ENCODE measurements at regions not wholly inside any gene's neighbourhood (a gene's known extent, or its start where the extent isn't known, plus 50 kb on each side); places are given as distances from the start of the nearest gene placed in this dataset.

DNA sequence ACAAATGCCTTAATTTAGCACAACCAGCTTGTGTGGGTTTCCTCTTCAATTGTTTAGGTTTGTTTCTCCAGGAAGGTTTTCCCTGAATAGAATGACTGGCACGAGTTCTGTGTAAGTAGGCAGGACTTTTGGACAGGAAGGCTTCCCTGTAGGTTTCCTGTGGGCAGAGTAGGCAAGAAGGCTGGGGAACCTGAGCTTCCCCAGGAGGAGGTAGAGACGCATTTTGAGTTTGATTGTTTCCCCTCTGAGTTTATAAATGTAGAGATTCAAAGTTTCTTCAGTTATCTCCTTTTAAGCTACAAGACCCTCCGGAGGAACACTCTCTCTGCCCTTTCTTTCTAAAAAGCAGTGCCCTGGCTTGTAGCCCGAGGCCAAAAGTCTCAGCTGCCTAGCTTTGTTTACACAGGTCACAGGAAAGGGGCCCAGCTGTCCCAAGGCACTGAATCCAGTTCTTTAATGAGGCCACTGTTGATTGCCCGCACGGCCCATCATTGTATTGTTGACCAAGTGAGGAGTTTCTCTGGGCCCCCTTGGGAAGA is 66.6 kb upstream of the RDX start:
- H3K4me2 ChIP-seq (ENCODE audit: insufficient read depth, insufficient read length, low read length) = no peak overlapping the region
- Mint-ChIP-seq H3K9me3 (peaks cover 0 to 2% of the 10 kb centered on the region in 2 experiments; a peak in 1 of 5 replicates), H3K4me1 (peaks cover 13 to 19% of the 10 kb centered on the region in 2 experiments), H3K27ac (peak overlapping the region; percentile 91 to 97 (median 91)), H3K36me3 (ENCODE audit: insufficient read depth in 1 of 3, low read depth in 3 of 3) (no peaks in the 10 kb centered on the region), H3K27me3 (ENCODE audit: low read depth) (no peaks in the 10 kb centered on the region), H3K4me3 (no peak overlapping the region; a peak in 1 of 5 replicates)
- H2BK20ac ChIP-seq (ENCODE audit: low read depth, low read length, poor library complexity, severe bottlenecking) = no peak overlapping the region
- no peak overlapping the region for H3K9ac ChIP-seq (ENCODE audit: extremely low read depth, insufficient read length, low read length)
- H2BK15ac ChIP-seq (ENCODE audit: low read depth, low read length) = no peak overlapping the region
- DNase-seq = peak; percentile 59
- H3K4me1 ChIP-seq (ENCODE audit: insufficient read depth, low read length) = peaks cover 2% of the 10 kb centered on the region; the same call in 1 of the 2 replicates
- H3K27me3 ChIP-seq (ENCODE audit: insufficient read depth, low read length) = no peaks in the 10 kb centered on the region
- H2AK5ac ChIP-seq (ENCODE audit: insufficient read length, low read length) = no peak overlapping the region
- no CpG with 5 or more reads among the region's 6 CpGs for WGBS (ENCODE audit: extremely low coverage, insufficient read length, low lambda C conversion rate)
- no peak overlapping the region for H3K4ac ChIP-seq (ENCODE audit: low read depth, low read length)
- H2BK120ac ChIP-seq (ENCODE audit: low read depth, low read length, poor library complexity, severe bottlenecking) = no peak overlapping the region
- H4K91ac ChIP-seq (ENCODE audit: insufficient read length, low read depth, low read length) = no peak overlapping the region
- TF ChIP-seq, protein P1, sequence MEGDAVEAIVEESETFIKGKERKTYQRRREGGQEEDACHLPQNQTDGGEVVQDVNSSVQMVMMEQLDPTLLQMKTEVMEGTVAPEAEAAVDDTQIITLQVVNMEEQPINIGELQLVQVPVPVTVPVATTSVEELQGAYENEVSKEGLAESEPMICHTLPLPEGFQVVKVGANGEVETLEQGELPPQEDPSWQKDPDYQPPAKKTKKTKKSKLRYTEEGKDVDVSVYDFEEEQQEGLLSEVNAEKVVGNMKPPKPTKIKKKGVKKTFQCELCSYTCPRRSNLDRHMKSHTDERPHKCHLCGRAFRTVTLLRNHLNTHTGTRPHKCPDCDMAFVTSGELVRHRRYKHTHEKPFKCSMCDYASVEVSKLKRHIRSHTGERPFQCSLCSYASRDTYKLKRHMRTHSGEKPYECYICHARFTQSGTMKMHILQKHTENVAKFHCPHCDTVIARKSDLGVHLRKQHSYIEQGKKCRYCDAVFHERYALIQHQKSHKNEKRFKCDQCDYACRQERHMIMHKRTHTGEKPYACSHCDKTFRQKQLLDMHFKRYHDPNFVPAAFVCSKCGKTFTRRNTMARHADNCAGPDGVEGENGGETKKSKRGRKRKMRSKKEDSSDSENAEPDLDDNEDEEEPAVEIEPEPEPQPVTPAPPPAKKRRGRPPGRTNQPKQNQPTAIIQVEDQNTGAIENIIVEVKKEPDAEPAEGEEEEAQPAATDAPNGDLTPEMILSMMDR (conservative IDR thresholded peaks at IDR 0.05) = no peak
- no peak overlapping the region for H3K18ac ChIP-seq (ENCODE audit: insufficient read length, low read depth, low read length)
- H3K9me3 ChIP-seq (ENCODE audit: control insufficient read depth, low read depth, low read length) = no peaks in the 10 kb centered on the region
- no peak overlapping the region for H3T11ph ChIP-seq (ENCODE audit: low read length)
- no peak overlapping the region for H3K23ac ChIP-seq (ENCODE audit: insufficient read length, low read depth, low read length)
- H3K56ac ChIP-seq (ENCODE audit: insufficient read length, low read depth, low read length) = no peak overlapping the region
- no peak overlapping the region for H4K5ac ChIP-seq (ENCODE audit: insufficient read length, low read depth, low read length)
- peak overlapping the region; percentile 4 for H2AFZ ChIP-seq (ENCODE audit: low read length)
- H2BK5ac ChIP-seq (ENCODE audit: insufficient read length, low read length) = no peak overlapping the region
- H3K27ac ChIP-seq (ENCODE audit: insufficient read length, low read depth, low read length) = no peak overlapping the region
- H3K79me1 ChIP-seq (ENCODE audit: insufficient read depth, low read depth, low read length, poor library complexity, severe bottlenecking) = no peaks in the 10 kb centered on the region
- H4K20me1 ChIP-seq (ENCODE audit: control insufficient read depth, insufficient read depth, insufficient read length) = no peaks in the 10 kb centered on the region
- no peaks in the 10 kb centered on the region for H3K79me2 ChIP-seq (ENCODE audit: insufficient read depth, low read length)
- H2BK12ac ChIP-seq (ENCODE audit: insufficient read length, low read depth, low read length) = no peak overlapping the region
- no peak overlapping the region for H3K14ac ChIP-seq (ENCODE audit: insufficient read depth, low read length)
- H3K23me2 ChIP-seq (ENCODE audit: insufficient read length, low read depth, low read length, poor library complexity, severe bottlenecking) = no peaks in the 10 kb centered on the region
- no peak overlapping the region for H4K8ac ChIP-seq (replicated peaks; ENCODE audit: insufficient read length, low read depth, low read length)
